SHP77 treated with DMSO at 0.1 percent for 48 hours (cell line): ENCODE measurements at regions not wholly inside any gene's neighbourhood (a gene's known extent, or its start where the extent isn't known, plus 50 kb on each side); places are given as distances from the start of the nearest gene placed in this dataset.

Source experiments
- DNase-seq: peaks from one replicate; lab custom pipeline; 2025; lab: John Stamatoyannopoulos, UW

GRCh38 chr14:87879389-87879788 is 113.6 kb downstream of the GALC start:
- DNase-seq = no peak

GRCh38 chr14:87878959-87879358 is 114.0 kb downstream of the GALC start:
- DNase-seq = no peak

- DNase-seq = no peak
These were observed 115.1 kb downstream of the GALC start for GRCh38 chr14:87877877-87878276.

GRCh38 chr14:87874676-87875075 is 118.3 kb downstream of the GALC start:
- DNase-seq = no peak

GRCh38 chr14:87873741-87874140 is 119.2 kb downstream of the GALC start:
- DNase-seq = no peak

- no peak for DNase-seq
These were observed 123.1 kb downstream of the GALC start for GRCh38 chr14:87869619-87870583.

GRCh38 chr14:87868920-87869319 is 124.1 kb downstream of the GALC start:
- no peak for DNase-seq

GRCh38 chr14:87866116-87866515 is 126.9 kb downstream of the GALC start:
- DNase-seq = no peak

GRCh38 chr14:87864356-87865270 is 128.4 kb downstream of the GALC start:
- no peak for DNase-seq

- DNase-seq = no peak
These were observed 129.9 kb downstream of the GALC start for GRCh38 chr14:87863047-87863446.

GRCh38 chr14:87852107-87852506 is 140.9 kb downstream of the GALC start:
- no peak for DNase-seq

- no peak for DNase-seq
These were observed 141.8 kb downstream of the GALC start for GRCh38 chr14:87851190-87851589.

- no peak for DNase-seq
These were observed 145.7 kb downstream of the GALC start for GRCh38 chr14:87847216-87847755.

GRCh38 chr14:87840906-87841305 is 152.1 kb downstream of the GALC start:
- DNase-seq = no peak

GRCh38 chr14:87838931-87839330 is 154.1 kb downstream of the GALC start:
- no peak for DNase-seq

- DNase-seq = no peak
These were observed 155.7 kb downstream of the GALC start for GRCh38 chr14:87837296-87837695.

GRCh38 chr14:87834594-87834993 is 158.4 kb downstream of the GALC start:
- no peak for DNase-seq

- no peak for DNase-seq
These were observed 160.0 kb downstream of the GALC start for GRCh38 chr14:87833026-87833425.

- DNase-seq = no peak
These were observed 162.4 kb downstream of the GALC start for GRCh38 chr14:87830443-87831096.

- DNase-seq = no peak
These were observed 163.4 kb downstream of the GALC start for GRCh38 chr14:87829543-87829942.

GRCh38 chr14:87824266-87824665 is 168.7 kb downstream of the GALC start:
- no peak for DNase-seq

GRCh38 chr14:87816416-87816815 is 176.6 kb downstream of the GALC start:
- no peak for DNase-seq
